Hepatocyte (in vitro differentiated cells): ENCODE measurements at regions not wholly inside any gene's neighbourhood (a gene's known extent, or its start where the extent isn't known, plus 50 kb on each side); places are given as distances from the start of the nearest gene placed in this dataset.
A peak's percentile ranks its signal among the peaks of the same experiment; 100 is the strongest.
"Not testable (repeated sequence)": the region's sequence is repeated elsewhere in the genome, so short reads cannot be mapped to it uniquely, and the experiment has no call there.

Experiments used
- DNase-seq: peaks from one replicate; pipeline ENCODE4 v3.0.0-alpha.2; 2016; ENCODE audit warnings: low spot score
- H2AFZ ChIP-seq: fragments of 200-600 bp; sonication (generic); 2 replicates; pipeline ENCODE4 v1.6.0; 2016; ENCODE audit warnings: antibody characterized with exemption, mild to moderate bottlenecking
- H3K27ac ChIP-seq: fragments of 200-600 bp; sonication (generic); 2 replicates; pipeline ENCODE4 v1.5.1; 2016; ENCODE audit warnings: mild to moderate bottlenecking
- H3K27me3 ChIP-seq: fragments of 200-600 bp; sonication (generic); 2 replicates; pipeline ENCODE4 v1.6.1; 2016
- H3K36me3 ChIP-seq: fragments of 200-600 bp; sonication (generic); replicated peaks from 2 replicates; pipeline ENCODE4 v1.5.1; 2016; ENCODE audit warnings: low read depth; ENCODE audit not compliant: insufficient read depth
- H3K4me1 ChIP-seq: fragments of 200-600 bp; sonication (generic); 2 replicates; pipeline ENCODE4 v1.5.1; 2016; ENCODE audit warnings: mild to moderate bottlenecking, moderate library complexity; ENCODE audit not compliant: insufficient read depth
- H3K4me2 ChIP-seq: fragments of 200-600 bp; sonication (generic); 2 replicates; pipeline ENCODE4 v1.6.0; 2016
- H3K4me3 ChIP-seq: fragments of 200-600 bp; sonication (generic); 2 replicates; pipeline ENCODE4 v1.5.1; 2016; ENCODE audit warnings: mild to moderate bottlenecking
- H3K79me2 ChIP-seq: fragments of 200-600 bp; sonication (generic); 2 replicates; pipeline ENCODE4 v1.6.0; 2017; ENCODE audit warnings: mild to moderate bottlenecking
- H3K9me2 ChIP-seq: fragments of 200-600 bp; sonication (generic); replicated peaks from 2 replicates; pipeline ENCODE4 v1.6.0; 2017; ENCODE audit warnings: mild to moderate bottlenecking; ENCODE audit not compliant: insufficient read depth
- H3K9me3 ChIP-seq: fragments of 200-600 bp; sonication (generic); 2 replicates; pipeline ENCODE4 v1.5.1; 2016; ENCODE audit warnings: low read depth, mild to moderate bottlenecking
- H4K20me1 ChIP-seq: fragments of 200-600 bp; sonication (generic); 2 replicates; pipeline ENCODE4 v1.6.0; 2016; ENCODE audit warnings: mild to moderate bottlenecking; ENCODE audit not compliant: insufficient read depth, poor library complexity, severe bottlenecking
- CTCF ChIP-seq: fragments of 200-600 bp; sonication (generic); IDR thresholded peaks from 2 replicates; pipeline ENCODE4 v1.5.1; 2016; ENCODE audit warnings: antibody characterized with exemption, mild to moderate bottlenecking; ENCODE audit not compliant: poor library complexity
- EZH2 ChIP-seq: fragments of 200-600 bp; sonication (generic); IDR thresholded peaks from 2 replicates; pipeline ENCODE4 v1.6.1; 2016; ENCODE audit warnings: antibody characterized with exemption, mild to moderate bottlenecking, borderline replicate concordance
- EZH2phosphoT487 ChIP-seq: fragments of 200-600 bp; sonication (generic); IDR thresholded peaks from one replicate; pipeline ENCODE4 v1.6.1; 2018; ENCODE audit warnings: antibody characterized with exemption, mild to moderate bottlenecking, low read depth, moderate library complexity; ENCODE audit not compliant: unreplicated experiment, severe bottlenecking
- WGBS: methylation state at CpG from one replicate; pipeline ENCODE4 v1.1.6; 2016; ENCODE audit warnings: low lambda C conversion rate; ENCODE audit errors: missing lambda C conversion rate; 5-methylcytosine and 5-hydroxymethylcytosine counted together

- no peaks in the 10 kb centered on the region for H3K36me3 ChIP-seq
- H3K4me3 ChIP-seq: no peak overlapping the region
- H2AFZ ChIP-seq: no peak overlapping the region
- 69% methylated on average over 3 of the region's 3 CpGs for WGBS
- H3K79me2 ChIP-seq: no peaks in the 10 kb centered on the region
- no peaks in the 10 kb centered on the region for H3K9me2 ChIP-seq
- no peak overlapping the region for H3K27ac ChIP-seq
- H3K9me3 ChIP-seq: no peaks in the 10 kb centered on the region
- TF ChIP-seq EZH2phosphoT487: no peak
- TF ChIP-seq EZH2: no peak
- no peak for TF ChIP-seq CTCF
- H4K20me1 ChIP-seq: no peaks in the 10 kb centered on the region
- no peaks in the 10 kb centered on the region for H3K27me3 ChIP-seq
- H3K4me1 ChIP-seq: no peaks in the 10 kb centered on the region
- no peak overlapping the region for H3K4me2 ChIP-seq
- DNase-seq: no peak
Observed at GRCh38 chr11:49499117-49499516, 290.7 kb upstream of the FOLH1 start.

GRCh38 chr11:49505231-49505630 lies 296.8 kb upstream of the FOLH1 start:
- H3K4me3 ChIP-seq: no peak overlapping the region
- no peaks in the 10 kb centered on the region for H3K9me2 ChIP-seq
- H3K27ac ChIP-seq: no peak overlapping the region
- H3K9me3 ChIP-seq: no peaks in the 10 kb centered on the region
- H3K4me2 ChIP-seq: no peak overlapping the region
- TF ChIP-seq CTCF: no peak
- TF ChIP-seq EZH2: no peak
- no peak for TF ChIP-seq EZH2phosphoT487
- no peaks in the 10 kb centered on the region for H3K27me3 ChIP-seq
- H3K79me2 ChIP-seq: no peaks in the 10 kb centered on the region
- no peaks in the 10 kb centered on the region for H3K4me1 ChIP-seq
- no peak overlapping the region for H2AFZ ChIP-seq
- no peak for DNase-seq
- no peaks in the 10 kb centered on the region for H4K20me1 ChIP-seq
- no peaks in the 10 kb centered on the region for H3K36me3 ChIP-seq

GRCh38 chr11:49526240-49526829 lies 317.9 kb upstream of the FOLH1 start:
- not testable (repeated sequence) for H3K27ac ChIP-seq, H3K9me3 ChIP-seq, H2AFZ ChIP-seq, H3K36me3 ChIP-seq, H3K27me3 ChIP-seq, H3K4me3 ChIP-seq, H3K79me2 ChIP-seq, H4K20me1 ChIP-seq, H3K4me2 ChIP-seq, H3K4me1 ChIP-seq, H3K9me2 ChIP-seq
- DNase-seq: peak; percentile 48
- peak; percentile 74 for TF ChIP-seq CTCF
- WGBS: 10% methylated on average over 1 of the region's 1 CpG

DNA sequence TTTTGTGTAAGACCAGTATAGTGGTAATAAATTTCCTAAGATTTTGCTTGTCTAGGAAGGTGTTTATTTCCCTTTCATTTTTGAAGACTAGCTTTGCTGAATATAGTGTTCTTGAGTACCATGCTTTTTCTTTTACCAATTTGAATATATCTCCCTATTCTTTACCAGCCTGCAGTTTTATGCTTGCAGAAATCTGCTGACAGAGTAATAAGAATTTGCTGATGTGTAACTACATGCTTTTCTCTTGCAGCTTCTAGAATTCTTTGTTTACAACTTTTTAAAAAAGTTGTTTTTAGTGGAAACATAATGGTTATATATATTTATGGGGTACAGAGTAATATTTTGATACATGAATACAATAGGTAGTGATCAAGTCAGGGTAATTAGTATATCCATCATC lies 324.8 kb upstream of the FOLH1 start:
- H3K27me3 ChIP-seq: no peaks in the 10 kb centered on the region
- H2AFZ ChIP-seq: no peak overlapping the region
- no peaks in the 10 kb centered on the region for H4K20me1 ChIP-seq
- no peak for DNase-seq
- no peaks in the 10 kb centered on the region for H3K36me3 ChIP-seq
- H3K4me2 ChIP-seq: no peak overlapping the region
- H3K4me3 ChIP-seq: no peak overlapping the region
- H3K9me3 ChIP-seq: no peaks in the 10 kb centered on the region
- no peaks in the 10 kb centered on the region for H3K9me2 ChIP-seq
- TF ChIP-seq EZH2phosphoT487 (no peak), CTCF (no peak), EZH2 (no peak)
- no peaks in the 10 kb centered on the region for H3K79me2 ChIP-seq
- no peak overlapping the region for H3K27ac ChIP-seq
- no peaks in the 10 kb centered on the region for H3K4me1 ChIP-seq

GRCh38 chr11:49538927-49539326 lies 330.5 kb upstream of the FOLH1 start:
- H3K4me1 ChIP-seq, H3K4me3 ChIP-seq, H4K20me1 ChIP-seq, H3K36me3 ChIP-seq, H3K27ac ChIP-seq, H3K4me2 ChIP-seq, H3K27me3 ChIP-seq, DNase-seq, H2AFZ ChIP-seq, H3K79me2 ChIP-seq, H3K9me2 ChIP-seq, H3K9me3 ChIP-seq: not testable (repeated sequence)
- WGBS: 86% methylated on average over 4 of the region's 4 CpGs
